ENCODE measurements at regions not wholly inside any gene's neighbourhood (a gene's known extent, or its start where the extent isn't known, plus 50 kb on each side); places are given as distances from the start of the nearest gene placed in this dataset.

DNA sequence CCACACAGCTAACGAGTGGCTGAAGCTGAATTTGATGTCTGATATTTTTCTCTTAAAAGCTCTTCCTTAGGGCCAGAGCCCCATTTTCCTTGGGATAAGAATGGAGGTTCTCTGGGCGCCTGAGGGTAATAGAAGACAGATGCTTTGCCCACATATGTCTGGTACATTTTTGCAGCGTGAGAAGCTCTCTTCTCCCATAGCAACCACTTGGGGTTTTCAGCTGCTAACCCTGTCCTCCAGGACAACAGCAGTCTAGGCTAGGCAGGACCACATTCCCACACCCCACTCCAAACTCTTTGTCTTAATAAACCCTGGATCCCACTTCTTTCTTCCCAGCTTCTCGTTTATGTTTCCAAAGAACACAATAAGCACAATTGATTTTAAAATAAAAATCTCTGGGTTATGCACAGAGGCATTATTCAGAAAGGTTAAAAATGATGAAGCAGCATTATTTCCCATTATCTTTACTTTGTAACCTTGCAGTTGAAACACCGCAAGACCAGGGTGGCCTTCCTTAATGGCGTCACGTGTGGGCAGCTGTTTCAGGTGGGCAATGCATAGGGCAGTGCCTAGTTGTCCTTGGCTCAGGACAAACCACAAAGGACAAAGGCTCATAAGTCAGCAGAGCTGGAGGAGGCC is 56.5 kb upstream of the NTRK3 start:
- DNase-seq: peak; percentile 54

DNA sequence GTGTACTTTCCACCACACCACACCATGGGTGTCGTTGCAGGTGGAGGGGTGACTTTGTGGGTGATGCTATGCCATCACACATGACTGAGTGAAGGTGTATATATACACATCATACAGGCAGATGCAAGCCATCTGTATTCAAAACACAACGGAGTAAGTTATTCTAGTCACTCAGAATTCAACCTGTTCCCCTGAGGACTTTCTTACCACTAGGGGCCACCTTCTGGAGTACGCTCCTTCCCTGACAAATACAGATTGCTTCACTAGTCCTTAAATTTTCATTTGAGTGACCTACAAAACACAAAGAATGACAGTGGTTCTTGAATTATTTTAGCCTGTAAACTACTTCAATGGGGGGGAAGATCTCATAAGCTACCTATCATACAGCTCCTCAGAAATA is 52.8 kb upstream of the NTRK3 start:
- DNase-seq: no peak

DNA sequence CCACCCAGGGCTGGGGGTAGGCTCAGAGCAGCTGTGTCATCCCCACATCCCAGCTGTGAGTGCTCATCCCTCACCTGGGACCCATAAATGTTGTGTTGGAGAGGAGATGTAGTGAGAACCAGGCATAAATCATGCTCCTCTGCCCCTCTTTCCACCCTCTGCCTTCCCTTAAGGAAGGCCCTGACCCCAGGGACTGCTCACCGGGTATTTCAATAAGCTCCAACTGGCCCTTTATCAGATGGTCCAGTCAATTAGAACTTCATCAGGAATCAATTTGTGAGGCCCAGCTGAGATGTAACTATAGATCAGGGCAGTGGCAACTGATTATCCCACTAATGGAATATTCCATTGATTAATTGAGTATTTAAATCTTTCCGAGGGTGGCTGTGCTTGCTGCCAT is 50.8 kb upstream of the NTRK3 start:
- DNase-seq: no peak

Measured in fibroblast of skin of right quadriceps (primary cell).